ENCODE measurements at regions not wholly inside any gene's neighbourhood (a gene's known extent, or its start where the extent isn't known, plus 50 kb on each side); places are given as distances from the start of the nearest gene placed in this dataset.

DNA sequence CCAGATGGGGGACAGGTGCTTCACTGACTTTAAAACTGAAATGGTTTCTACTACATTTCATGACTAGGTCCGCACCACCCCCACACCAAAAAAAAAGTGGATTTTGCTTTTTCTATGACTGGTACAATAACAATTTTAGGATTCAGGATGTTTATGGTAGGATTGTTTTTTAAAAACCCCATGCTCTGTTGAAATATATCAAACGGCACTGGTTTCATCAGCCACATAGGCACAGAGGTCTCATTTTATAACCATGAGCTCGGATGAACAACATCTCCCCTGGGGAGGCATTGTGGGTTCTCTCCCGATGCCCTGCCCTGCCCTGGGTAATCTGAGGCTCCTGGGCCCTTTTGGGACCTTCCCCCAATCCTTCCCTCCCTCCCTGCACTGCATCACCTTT, 202.7 kb upstream of the KBTBD8 start:
- intact Hi-C loops (cut with micrococcal nuclease): no loop called here
- no peak for ATAC-seq
- no peak for TF ChIP-seq EZH2 (IDR thresholded peaks at IDR 0.05; ENCODE audit: low read length, unreplicated experiment)
- TF ChIP-seq, protein P1, sequence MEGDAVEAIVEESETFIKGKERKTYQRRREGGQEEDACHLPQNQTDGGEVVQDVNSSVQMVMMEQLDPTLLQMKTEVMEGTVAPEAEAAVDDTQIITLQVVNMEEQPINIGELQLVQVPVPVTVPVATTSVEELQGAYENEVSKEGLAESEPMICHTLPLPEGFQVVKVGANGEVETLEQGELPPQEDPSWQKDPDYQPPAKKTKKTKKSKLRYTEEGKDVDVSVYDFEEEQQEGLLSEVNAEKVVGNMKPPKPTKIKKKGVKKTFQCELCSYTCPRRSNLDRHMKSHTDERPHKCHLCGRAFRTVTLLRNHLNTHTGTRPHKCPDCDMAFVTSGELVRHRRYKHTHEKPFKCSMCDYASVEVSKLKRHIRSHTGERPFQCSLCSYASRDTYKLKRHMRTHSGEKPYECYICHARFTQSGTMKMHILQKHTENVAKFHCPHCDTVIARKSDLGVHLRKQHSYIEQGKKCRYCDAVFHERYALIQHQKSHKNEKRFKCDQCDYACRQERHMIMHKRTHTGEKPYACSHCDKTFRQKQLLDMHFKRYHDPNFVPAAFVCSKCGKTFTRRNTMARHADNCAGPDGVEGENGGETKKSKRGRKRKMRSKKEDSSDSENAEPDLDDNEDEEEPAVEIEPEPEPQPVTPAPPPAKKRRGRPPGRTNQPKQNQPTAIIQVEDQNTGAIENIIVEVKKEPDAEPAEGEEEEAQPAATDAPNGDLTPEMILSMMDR (conservative IDR thresholded peaks at IDR 0.05; ENCODE audit: low read depth, low read length): no peak
- no peak for TF ChIP-seq EZH2phosphoT487 (IDR thresholded peaks at IDR 0.05; ENCODE audit: borderline replicate concordance, low read length)
- Histone ChIP-seq H3K4me2 (ENCODE audit: low read length) (no peak overlapping the region), H3F3A (ENCODE audit: low read length, unreplicated experiment) (no peaks in the 10 kb centered on the region), H2AFZ (ENCODE audit: low read length) (no peak overlapping the region), H3K9ac (ENCODE audit: low read length) (no peak overlapping the region), H3K4me1 (ENCODE audit: insufficient read depth, low read length) (no peaks in the 10 kb centered on the region), H3K27me3 (ENCODE audit: low read length) (no peaks in the 10 kb centered on the region), H3K4me3 (ENCODE audit: low read length) (no peak overlapping the region), H3K9me3 (ENCODE audit: low read length) (no peaks in the 10 kb centered on the region), H3K27ac (ENCODE audit: low read length) (no peak overlapping the region), H3K79me2 (ENCODE audit: low read length) (no peaks in the 10 kb centered on the region), H4K20me1 (ENCODE audit: low read length) (no peaks in the 10 kb centered on the region), H3K36me3 (ENCODE audit: low read depth, low read length) (no peaks in the 10 kb centered on the region), H3K9me2 (replicated peaks; ENCODE audit: low read length) (no peaks in the 10 kb centered on the region)
- DNase-seq: no peak
- ChIA-PET CTCF (no interaction called here), POLR2A (ENCODE audit: unreplicated experiment) (no interaction called here)
- no TSS peak for BruUV-seq (replicated peaks)

DNA sequence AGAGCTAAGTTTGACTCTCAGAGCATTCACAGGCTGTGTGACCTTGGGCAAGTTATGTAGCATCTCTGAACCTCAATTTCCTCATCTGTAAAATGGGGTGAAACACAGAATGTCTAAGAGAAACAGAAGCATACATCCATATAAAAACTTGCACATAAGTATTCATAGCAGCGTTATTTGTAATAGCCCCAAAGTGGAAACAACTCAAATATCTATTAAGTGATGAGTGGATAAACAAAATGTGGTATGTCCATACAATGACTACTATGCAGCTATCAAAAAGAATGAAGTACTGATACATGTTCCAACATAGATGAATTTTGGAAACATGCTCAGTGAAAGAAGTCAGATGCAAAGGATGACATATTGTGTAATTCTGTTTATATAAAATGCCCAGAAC, 201.8 kb upstream of the KBTBD8 start:
- Histone ChIP-seq H3K9ac (ENCODE audit: low read length) (no peak overlapping the region), H3F3A (ENCODE audit: low read length, unreplicated experiment) (no peaks in the 10 kb centered on the region), H3K79me2 (ENCODE audit: low read length) (no peaks in the 10 kb centered on the region), H3K27me3 (ENCODE audit: low read length) (no peaks in the 10 kb centered on the region), H3K27ac (ENCODE audit: low read length) (no peak overlapping the region), H3K36me3 (ENCODE audit: low read depth, low read length) (no peaks in the 10 kb centered on the region), H3K9me2 (replicated peaks; ENCODE audit: low read length) (no peaks in the 10 kb centered on the region), H4K20me1 (ENCODE audit: low read length) (no peaks in the 10 kb centered on the region), H3K4me1 (ENCODE audit: insufficient read depth, low read length) (no peaks in the 10 kb centered on the region), H3K4me3 (ENCODE audit: low read length) (no peak overlapping the region), H3K4me2 (ENCODE audit: low read length) (no peak overlapping the region), H3K9me3 (ENCODE audit: low read length) (no peaks in the 10 kb centered on the region), H2AFZ (ENCODE audit: low read length) (no peak overlapping the region)
- no TSS peak for BruUV-seq (replicated peaks)
- ChIA-PET POLR2A (ENCODE audit: unreplicated experiment) (no interaction called here), CTCF (no interaction called here)
- no peak for DNase-seq
- intact Hi-C loops (cut with micrococcal nuclease): no loop called here
- no peak for ATAC-seq
- TF ChIP-seq, protein P1 (conservative IDR thresholded peaks at IDR 0.05; ENCODE audit: low read depth, low read length): no peak
- TF ChIP-seq EZH2phosphoT487 (IDR thresholded peaks at IDR 0.05; ENCODE audit: borderline replicate concordance, low read length) (no peak), EZH2 (IDR thresholded peaks at IDR 0.05; ENCODE audit: low read length, unreplicated experiment) (no peak)

DNA sequence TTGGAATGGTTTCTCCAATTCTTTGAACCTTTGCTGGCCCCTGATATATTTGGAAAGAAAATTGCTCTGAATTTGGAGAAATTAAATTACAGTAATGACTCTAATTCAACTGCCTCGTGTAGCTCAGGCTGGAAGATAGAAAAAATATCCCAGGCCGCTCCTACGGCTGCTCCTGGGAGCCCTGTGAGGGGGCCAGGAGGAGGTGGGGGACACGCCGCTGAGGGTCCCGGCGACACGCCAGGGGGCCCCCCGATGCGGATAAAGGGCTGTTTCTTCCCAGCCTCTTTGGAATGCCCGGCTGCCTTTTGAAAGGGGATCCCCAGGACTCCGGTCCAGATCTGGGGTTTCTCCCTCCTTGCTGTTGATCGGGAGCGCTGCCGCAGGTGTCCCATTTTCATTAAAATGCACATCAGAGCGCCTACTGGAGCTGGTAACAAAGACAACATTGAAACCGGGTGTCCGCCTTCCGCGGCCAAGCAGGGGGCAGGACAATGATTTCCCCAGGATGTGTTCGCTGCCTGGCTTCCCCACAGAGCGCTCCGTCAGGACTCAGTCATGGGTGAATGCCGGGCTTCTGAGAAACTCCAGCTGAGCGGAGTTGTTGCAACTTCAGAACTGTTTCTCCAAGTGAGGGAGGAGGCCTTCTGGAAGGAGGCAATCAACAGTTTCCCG, 200.1 kb upstream of the KBTBD8 start:
- Histone ChIP-seq H2AFZ (ENCODE audit: low read length) (no peak overlapping the region), H3K79me2 (ENCODE audit: low read length) (no peaks in the 10 kb centered on the region), H3K27me3 (ENCODE audit: low read length) (no peaks in the 10 kb centered on the region), H3K4me1 (ENCODE audit: insufficient read depth, low read length) (no peaks in the 10 kb centered on the region), H3F3A (ENCODE audit: low read length, unreplicated experiment) (no peaks in the 10 kb centered on the region), H4K20me1 (ENCODE audit: low read length) (no peaks in the 10 kb centered on the region), H3K4me3 (ENCODE audit: low read length) (no peak overlapping the region), H3K27ac (ENCODE audit: low read length) (no peak overlapping the region), H3K9me3 (ENCODE audit: low read length) (no peaks in the 10 kb centered on the region), H3K36me3 (ENCODE audit: low read depth, low read length) (no peaks in the 10 kb centered on the region), H3K9me2 (replicated peaks; ENCODE audit: low read length) (no peaks in the 10 kb centered on the region), H3K4me2 (ENCODE audit: low read length) (no peak overlapping the region), H3K9ac (ENCODE audit: low read length) (no peak overlapping the region)
- no peak for DNase-seq
- no peak for TF ChIP-seq EZH2 (IDR thresholded peaks at IDR 0.05; ENCODE audit: low read length, unreplicated experiment)
- TF ChIP-seq EZH2phosphoT487 (IDR thresholded peaks at IDR 0.05; ENCODE audit: borderline replicate concordance, low read length): no peak
- TF ChIP-seq, protein P1 (conservative IDR thresholded peaks at IDR 0.05; ENCODE audit: low read depth, low read length): no peak
- BruUV-seq (replicated peaks): no TSS peak
- ATAC-seq: no peak
- ChIA-PET CTCF (no interaction called here), POLR2A (ENCODE audit: unreplicated experiment) (no interaction called here)
- intact Hi-C loops (cut with micrococcal nuclease): no loop called here
